GM21786 (cell line): ENCODE measurements at regions not wholly inside any gene's neighbourhood (a gene's known extent, or its start where the extent isn't known, plus 50 kb on each side); places are given as distances from the start of the nearest gene placed in this dataset.
"Not testable (repeated sequence)": the region's sequence is repeated elsewhere in the genome, so short reads cannot be mapped to it uniquely, and the experiment has no call there.

ENCODE experiments used
- ATAC-seq: cut with Tn5 transposase; IDR thresholded peaks from one replicate; pipeline ENCODE4 v1.9.1; 2021; ENCODE audit not compliant: unreplicated experiment

GRCh38 chr2:16773080-16773713, 107.6 kb upstream of the CYRIA start:
- ATAC-seq = peak; percentile 82

- ATAC-seq = no peak
Measured at GRCh38 chr2:16767789-16768476, 102.3 kb upstream of the CYRIA start.

- no peak for ATAC-seq
Measured at GRCh38 chr2:16765356-16765755, 99.7 kb upstream of the CYRIA start.

- ATAC-seq = no peak
Measured at GRCh38 chr2:16764487-16764886, 98.9 kb upstream of the CYRIA start.

GRCh38 chr2:16763493-16763899, 97.9 kb upstream of the CYRIA start:
- ATAC-seq = no peak

- ATAC-seq = no peak
Measured at GRCh38 chr2:16763056-16763455, 97.4 kb upstream of the CYRIA start.

- ATAC-seq = no peak
Measured at GRCh38 chr2:16760426-16760825, 94.8 kb upstream of the CYRIA start.

GRCh38 chr2:16756831-16757644, 91.4 kb upstream of the CYRIA start:
- ATAC-seq = peak; percentile 95

- ATAC-seq = no peak
Measured at GRCh38 chr2:16755442-16755841, 89.8 kb upstream of the CYRIA start.

- ATAC-seq = not testable (repeated sequence)
Measured at GRCh38 chr2:16753025-16753424, 87.4 kb upstream of the CYRIA start.

GRCh38 chr2:16750925-16751214, 85.2 kb upstream of the CYRIA start:
- not testable (repeated sequence) for ATAC-seq

- ATAC-seq = no peak
Measured at GRCh38 chr2:16750175-16750924, 84.7 kb upstream of the CYRIA start.

- not testable (repeated sequence) for ATAC-seq
Measured at GRCh38 chr2:16748511-16749266, 83.1 kb upstream of the CYRIA start.

GRCh38 chr2:16747689-16748088, 82.1 kb upstream of the CYRIA start:
- no peak for ATAC-seq

- ATAC-seq = no peak
Measured at GRCh38 chr2:16747257-16747656, 81.6 kb upstream of the CYRIA start.

- no peak for ATAC-seq
Measured at GRCh38 chr2:16746833-16747232, 81.2 kb upstream of the CYRIA start.

- ATAC-seq = no peak
Measured at GRCh38 chr2:16746329-16746728, 80.7 kb upstream of the CYRIA start.

GRCh38 chr2:16745466-16745865, 79.8 kb upstream of the CYRIA start:
- no peak for ATAC-seq

GRCh38 chr2:16744521-16744920, 78.9 kb upstream of the CYRIA start:
- no peak for ATAC-seq

- no peak for ATAC-seq
Measured at GRCh38 chr2:16742026-16742425, 76.4 kb upstream of the CYRIA start.

GRCh38 chr2:16741498-16741897, 75.9 kb upstream of the CYRIA start:
- ATAC-seq = no peak
